Erythroblast (primary cell): ENCODE measurements at regions not wholly inside any gene's neighbourhood (a gene's known extent, or its start where the extent isn't known, plus 50 kb on each side); places are given as distances from the start of the nearest gene placed in this dataset.

ENCODE experiments used
- GATA1 ChIP-seq: IDR thresholded peaks from 2 replicates; pipeline ENCODE4 v1.6.1; 2011; ENCODE audit warnings: low read depth, mild to moderate bottlenecking, control low read depth, low read length, moderate library complexity
- POLR2A ChIP-seq: IDR thresholded peaks from 2 replicates; pipeline ENCODE4 v1.6.1; 2011; ENCODE audit warnings: mild to moderate bottlenecking, low read length

DNA sequence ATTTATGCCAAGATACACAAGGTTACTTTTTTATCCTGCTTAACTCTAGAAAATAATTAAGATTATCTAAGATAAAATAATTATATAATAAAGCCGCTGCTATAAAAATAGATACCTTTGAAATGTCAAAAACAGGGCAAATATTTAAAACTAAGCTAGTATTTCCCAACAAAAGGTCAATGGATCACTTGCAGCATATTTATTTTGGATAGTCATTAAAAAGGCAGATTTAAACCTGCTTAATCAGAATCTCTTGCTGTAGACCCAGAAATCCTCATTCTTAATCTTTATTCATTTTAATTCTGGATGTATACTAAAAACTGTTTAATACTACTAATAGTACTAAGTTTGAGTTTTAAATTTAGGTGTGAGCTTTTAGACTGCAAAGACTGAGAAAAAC, 139.0 kb upstream of the CWC22 start:
- no peak for TF ChIP-seq POLR2A
- no peak for TF ChIP-seq GATA1
